LHCN-M2 (cell line): ENCODE measurements at regions not wholly inside any gene's neighbourhood (a gene's known extent, or its start where the extent isn't known, plus 50 kb on each side); places are given as distances from the start of the nearest gene placed in this dataset.
"Not testable (repeated sequence)": the region's sequence is repeated elsewhere in the genome, so short reads cannot be mapped to it uniquely, and the experiment has no call there.

ENCODE experiments used
- DNase-seq: peaks from one replicate; pipeline ENCODE4 v3.0.0-alpha.2; 2012; ENCODE audit warnings: low read depth

GRCh38 chrX:96502507-96502906 is 182.1 kb upstream of the DIAPH2 start:
- no peak for DNase-seq

GRCh38 chrX:96529386-96529785 is 155.3 kb upstream of the DIAPH2 start:
- not testable (repeated sequence) for DNase-seq

GRCh38 chrX:96538104-96538725 is 146.4 kb upstream of the DIAPH2 start:
- no peak for DNase-seq

- no peak for DNase-seq
Measured at GRCh38 chrX:96540111-96540631, 144.5 kb upstream of the DIAPH2 start.

- DNase-seq, result peak; percentile 10
Measured at GRCh38 chrX:96546281-96546680, 138.4 kb upstream of the DIAPH2 start.

GRCh38 chrX:96551322-96551872 is 133.2 kb upstream of the DIAPH2 start:
- no peak for DNase-seq

GRCh38 chrX:96556886-96557285 is 127.8 kb upstream of the DIAPH2 start:
- no peak for DNase-seq

GRCh38 chrX:96561129-96561528 is 123.5 kb upstream of the DIAPH2 start:
- not testable (repeated sequence) for DNase-seq

GRCh38 chrX:96563646-96564045 is 121.0 kb upstream of the DIAPH2 start:
- DNase-seq, result peak; percentile 36

- peak; percentile 16 for DNase-seq
Measured at GRCh38 chrX:96564595-96564994, 120.0 kb upstream of the DIAPH2 start.

- DNase-seq, result no peak
Measured at GRCh38 chrX:96566878-96567277, 117.8 kb upstream of the DIAPH2 start.

- DNase-seq, result no peak
Measured at GRCh38 chrX:96568071-96568470, 116.6 kb upstream of the DIAPH2 start.

GRCh38 chrX:96569034-96569433 is 115.6 kb upstream of the DIAPH2 start:
- no peak for DNase-seq

GRCh38 chrX:96575011-96575410 is 109.6 kb upstream of the DIAPH2 start:
- DNase-seq, result no peak

- peak; percentile 62 for DNase-seq
Measured at GRCh38 chrX:96576368-96576767, 108.3 kb upstream of the DIAPH2 start.

- DNase-seq, result no peak
Measured at GRCh38 chrX:96578781-96579180, 105.9 kb upstream of the DIAPH2 start.

GRCh38 chrX:96579252-96579651 is 105.4 kb upstream of the DIAPH2 start:
- no peak for DNase-seq

- no peak for DNase-seq
Measured at GRCh38 chrX:96590403-96590802, 94.2 kb upstream of the DIAPH2 start.

- no peak for DNase-seq
Measured at GRCh38 chrX:96591421-96591820, 93.2 kb upstream of the DIAPH2 start.

GRCh38 chrX:96597847-96598246 is 86.8 kb upstream of the DIAPH2 start:
- DNase-seq, result not testable (repeated sequence)

- DNase-seq, result peak; percentile 29
Measured at GRCh38 chrX:96611619-96612362, 72.9 kb upstream of the DIAPH2 start.

GRCh38 chrX:96615448-96615847 is 69.2 kb upstream of the DIAPH2 start:
- no peak for DNase-seq

- DNase-seq, result peak; percentile 45
Measured at GRCh38 chrX:96619588-96619987, 65.1 kb upstream of the DIAPH2 start.
